NCI-H748 (cell line): ENCODE measurements at regions not wholly inside any gene's neighbourhood (a gene's known extent, or its start where the extent isn't known, plus 50 kb on each side); places are given as distances from the start of the nearest gene placed in this dataset.
"Not testable (repeated sequence)": the region's sequence is repeated elsewhere in the genome, so short reads cannot be mapped to it uniquely, and the experiment has no call there.

Experiments
- DNase-seq: peaks from one replicate; lab custom pipeline; 2025; ENCODE audit not compliant: unreplicated experiment; lab: John Stamatoyannopoulos, UW

- DNase-seq: not testable (repeated sequence)
These were observed 144.6 kb upstream of the DUSP22 start for GRCh38 chr6:147651-148050.

- peak; percentile 77 for DNase-seq
These were observed 144.0 kb upstream of the DUSP22 start for GRCh38 chr6:148051-148984.

GRCh38 chr6:150147-150546, 142.1 kb upstream of the DUSP22 start:
- DNase-seq: peak; percentile 15

GRCh38 chr6:152436-152835, 139.9 kb upstream of the DUSP22 start:
- not testable (repeated sequence) for DNase-seq

- DNase-seq: peak; percentile 62
These were observed 139.3 kb upstream of the DUSP22 start for GRCh38 chr6:153026-153425.

- not testable (repeated sequence) for DNase-seq
These were observed 138.4 kb upstream of the DUSP22 start for GRCh38 chr6:153867-154266.

GRCh38 chr6:154321-155092, 137.8 kb upstream of the DUSP22 start:
- DNase-seq: not testable (repeated sequence)

- no peak for DNase-seq
These were observed 136.3 kb upstream of the DUSP22 start for GRCh38 chr6:156010-156409.

GRCh38 chr6:156441-157140, 135.7 kb upstream of the DUSP22 start:
- not testable (repeated sequence) for DNase-seq

- peak; percentile 9 for DNase-seq
These were observed 135.1 kb upstream of the DUSP22 start for GRCh38 chr6:157176-157575.

GRCh38 chr6:161657-162056, 130.6 kb upstream of the DUSP22 start:
- DNase-seq: not testable (repeated sequence)

- no peak for DNase-seq
These were observed 127.6 kb upstream of the DUSP22 start for GRCh38 chr6:164720-165119.

- no peak for DNase-seq
These were observed 127.0 kb upstream of the DUSP22 start for GRCh38 chr6:165263-165662.

- DNase-seq: no peak
These were observed 126.4 kb upstream of the DUSP22 start for GRCh38 chr6:165906-166305.

GRCh38 chr6:168865-169455, 123.3 kb upstream of the DUSP22 start:
- DNase-seq: peak; percentile 63

- DNase-seq: no peak
These were observed 118.3 kb upstream of the DUSP22 start for GRCh38 chr6:174036-174435.

GRCh38 chr6:175680-176079, 116.6 kb upstream of the DUSP22 start:
- DNase-seq: no peak

GRCh38 chr6:176766-177165, 115.5 kb upstream of the DUSP22 start:
- DNase-seq: no peak

- no peak for DNase-seq
These were observed 114.2 kb upstream of the DUSP22 start for GRCh38 chr6:178119-178518.

GRCh38 chr6:178929-179328, 113.4 kb upstream of the DUSP22 start:
- not testable (repeated sequence) for DNase-seq
